Activated CD4-positive, alpha-beta memory T cell treated with anti-CD3 and anti-CD28 coated beads for 36 hours (primary cell): ENCODE measurements at regions not wholly inside any gene's neighbourhood (a gene's known extent, or its start where the extent isn't known, plus 50 kb on each side); places are given as distances from the start of the nearest gene placed in this dataset.

ENCODE experiments used
- CTCF ChIA-PET: fragments of 350-600 bp; sonication (Branson Sonifier 250); formaldehyde crosslinking; loops from one replicate; lab custom pipeline; 2021; ENCODE audit warnings: antibody characterized with exemption, inconsistent platforms; lab: Charles Lee
- POLR2A ChIA-PET: fragments of 350-600 bp; sonication (Branson Sonifier 250); formaldehyde crosslinking; loops from one replicate; lab custom pipeline; 2021; ENCODE audit warnings: antibody characterized with exemption; lab: Charles Lee
- DNase-seq: peaks from one replicate; pipeline ENCODE4 v3.0.0-alpha.2; 2020
- H3K27ac Mint-ChIP-seq: one replicate; pipeline ENCODE4 v1.8.0; 2021; ENCODE audit warnings: mixed read lengths
- H3K27me3 Mint-ChIP-seq: one replicate; pipeline ENCODE4 v1.8.0; 2021; ENCODE audit warnings: mixed read lengths
- H3K36me3 Mint-ChIP-seq: one replicate; pipeline ENCODE4 v1.8.0; 2021; ENCODE audit warnings: mixed read lengths
- H3K4me1 Mint-ChIP-seq: one replicate; pipeline ENCODE4 v1.8.0; 2021; ENCODE audit warnings: low read depth, mixed read lengths
- H3K4me3 Mint-ChIP-seq: one replicate; pipeline ENCODE4 v1.8.0; 2021; ENCODE audit warnings: mild to moderate bottlenecking, mixed read lengths
- H3K9me3 Mint-ChIP-seq: one replicate; pipeline ENCODE4 v1.8.0; 2021; ENCODE audit warnings: mixed read lengths
- intact Hi-C: fragments of 100-400 bp; cut with micrococcal nuclease; formaldehyde crosslinking; loops from one replicate; pipeline ENCODE4 v1.15.1; 2023

DNA sequence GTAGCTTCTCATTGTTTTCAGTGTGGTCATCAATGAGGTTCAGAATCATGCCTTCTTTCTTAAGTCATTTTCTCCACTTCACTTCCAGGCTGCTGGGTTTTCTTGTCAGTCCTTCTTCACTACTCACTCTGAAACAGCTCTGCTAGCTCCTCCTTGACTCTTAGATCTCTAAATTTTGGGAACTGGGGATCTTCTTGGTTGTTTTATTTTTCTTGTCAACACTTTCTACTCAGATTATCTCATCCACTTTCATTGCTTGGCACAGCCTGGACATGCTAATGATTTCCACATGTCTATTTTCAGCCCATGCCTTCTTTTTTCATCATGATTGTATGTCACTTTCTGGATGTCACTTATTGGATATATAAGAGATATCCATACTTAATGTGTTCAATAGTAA lies 517.8 kb upstream of the DSEL start:
- Mint-ChIP-seq H3K27me3 (no peaks in the 10 kb centered on the region), H3K4me1 (no peaks in the 10 kb centered on the region), H3K36me3 (no peaks in the 10 kb centered on the region), H3K4me3 (no peak overlapping the region), H3K9me3 (no peaks in the 10 kb centered on the region), H3K27ac (no peak overlapping the region)
- intact Hi-C loops = no loop called here
- CTCF ChIA-PET = no interaction called here
- POLR2A ChIA-PET = no interaction called here
- DNase-seq = no peak

GRCh38 chr18:68033466-68033865 lies 516.9 kb upstream of the DSEL start:
- DNase-seq = no peak
- H3K36me3 Mint-ChIP-seq = no peaks in the 10 kb centered on the region
- no peaks in the 10 kb centered on the region for H3K27me3 Mint-ChIP-seq
- ChIA-PET POLR2A (no interaction called here), CTCF (no interaction called here)
- no peak overlapping the region for H3K27ac Mint-ChIP-seq
- H3K4me3 Mint-ChIP-seq = no peak overlapping the region
- no peaks in the 10 kb centered on the region for H3K4me1 Mint-ChIP-seq
- intact Hi-C loops = no loop called here
- no peaks in the 10 kb centered on the region for H3K9me3 Mint-ChIP-seq

DNA sequence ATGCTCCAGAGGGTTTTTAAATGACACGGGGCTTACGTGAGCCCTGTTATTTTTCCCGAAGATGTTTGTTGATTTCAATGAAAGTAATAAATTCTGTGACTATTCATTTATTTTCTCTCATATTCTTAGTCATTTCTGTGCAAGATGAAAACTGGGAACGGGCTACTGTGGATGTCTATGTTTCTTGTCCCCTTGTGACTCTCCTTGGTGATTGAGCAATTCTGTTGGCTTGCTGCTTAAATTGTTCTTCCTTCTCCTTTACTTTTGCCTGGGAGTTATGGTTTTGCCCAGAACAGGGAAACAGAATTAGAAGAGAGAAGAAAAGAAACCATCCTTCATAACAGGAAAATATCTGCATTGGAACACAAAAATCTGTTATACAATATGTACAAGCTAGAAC lies 508.2 kb upstream of the DSEL start:
- no peak overlapping the region for H3K27ac Mint-ChIP-seq
- intact Hi-C loops = no loop called here
- no peaks in the 10 kb centered on the region for H3K9me3 Mint-ChIP-seq
- no peaks in the 10 kb centered on the region for H3K4me1 Mint-ChIP-seq
- H3K4me3 Mint-ChIP-seq = no peak overlapping the region
- CTCF ChIA-PET = interaction anchor here (0.7 kb wide), 1 partner anchor 648 kb away, joined by 3 read pairs; no protein-coding TSS in a partner anchor
- POLR2A ChIA-PET = no interaction called here
- no peaks in the 10 kb centered on the region for H3K27me3 Mint-ChIP-seq
- no peak for DNase-seq
- H3K36me3 Mint-ChIP-seq = no peaks in the 10 kb centered on the region

GRCh38 chr18:68017385-68017784 lies 500.9 kb upstream of the DSEL start:
- Mint-ChIP-seq H3K36me3 (no peaks in the 10 kb centered on the region), H3K27ac (no peak overlapping the region), H3K4me3 (no peak overlapping the region), H3K9me3 (no peaks in the 10 kb centered on the region), H3K4me1 (no peaks in the 10 kb centered on the region), H3K27me3 (no peaks in the 10 kb centered on the region)
- CTCF ChIA-PET = no interaction called here
- no peak for DNase-seq
- intact Hi-C loops = no loop called here
- POLR2A ChIA-PET = no interaction called here

DNA sequence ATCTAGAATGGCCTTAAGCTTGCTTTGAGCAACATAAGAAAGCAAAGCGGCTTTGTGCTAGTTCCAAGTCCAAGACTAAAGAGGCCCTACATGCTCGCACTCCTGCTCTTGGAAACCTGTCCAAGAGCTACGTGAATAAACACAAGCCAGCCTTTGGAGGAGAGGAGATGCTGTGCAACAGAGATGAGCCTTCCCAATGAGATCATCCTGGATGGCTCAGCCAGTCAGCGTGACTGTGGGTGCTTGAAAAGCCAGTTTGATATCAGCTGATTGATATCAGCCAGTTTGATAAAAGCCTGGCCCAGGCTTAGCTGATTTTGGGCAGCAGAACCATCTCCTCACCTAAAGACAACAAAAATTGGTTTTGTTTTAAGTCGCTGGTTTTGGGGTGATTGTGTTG lies 481.0 kb upstream of the DSEL start:
- no peaks in the 10 kb centered on the region for H3K4me1 Mint-ChIP-seq
- intact Hi-C loops = no loop called here
- DNase-seq = no peak
- ChIA-PET POLR2A (no interaction called here), CTCF (no interaction called here)
- H3K36me3 Mint-ChIP-seq = no peaks in the 10 kb centered on the region
- no peaks in the 10 kb centered on the region for H3K27me3 Mint-ChIP-seq
- no peak overlapping the region for H3K4me3 Mint-ChIP-seq
- H3K27ac Mint-ChIP-seq = no peak overlapping the region
- no peaks in the 10 kb centered on the region for H3K9me3 Mint-ChIP-seq

DNA sequence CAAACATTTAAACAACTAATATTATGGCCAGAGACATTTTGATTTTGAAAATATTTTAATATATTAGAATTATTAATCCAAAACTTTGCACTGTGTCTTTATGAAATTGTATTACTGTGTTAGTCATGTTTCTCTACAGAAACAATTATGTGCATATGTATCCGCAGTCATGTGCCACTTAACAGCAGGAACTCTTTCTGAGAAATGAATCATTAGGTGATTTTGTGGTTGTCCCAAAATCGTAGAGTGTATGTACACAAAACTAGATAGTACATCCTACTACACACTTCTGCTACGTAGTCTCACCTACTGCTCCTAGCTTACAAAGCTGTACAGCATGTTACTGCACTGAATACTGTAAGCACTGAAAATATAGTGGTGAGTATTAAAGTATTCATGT lies 479.2 kb upstream of the DSEL start:
- ChIA-PET CTCF (no interaction called here), POLR2A (no interaction called here)
- no peaks in the 10 kb centered on the region for H3K9me3 Mint-ChIP-seq
- H3K27me3 Mint-ChIP-seq = no peaks in the 10 kb centered on the region
- H3K27ac Mint-ChIP-seq = no peak overlapping the region
- DNase-seq = no peak
- intact Hi-C loops = no loop called here
- H3K4me3 Mint-ChIP-seq = no peak overlapping the region
- no peaks in the 10 kb centered on the region for H3K36me3 Mint-ChIP-seq
- no peaks in the 10 kb centered on the region for H3K4me1 Mint-ChIP-seq

- intact Hi-C loops = no loop called here
- ChIA-PET POLR2A (no interaction called here), CTCF (no interaction called here)
- no peaks in the 10 kb centered on the region for H3K36me3 Mint-ChIP-seq
- no peak overlapping the region for H3K4me3 Mint-ChIP-seq
- no peaks in the 10 kb centered on the region for H3K9me3 Mint-ChIP-seq
- H3K4me1 Mint-ChIP-seq = no peaks in the 10 kb centered on the region
- no peaks in the 10 kb centered on the region for H3K27me3 Mint-ChIP-seq
- no peak for DNase-seq
- H3K27ac Mint-ChIP-seq = no peak overlapping the region
These were observed 463.7 kb upstream of the DSEL start for GRCh38 chr18:67980241-67980640.

DNA sequence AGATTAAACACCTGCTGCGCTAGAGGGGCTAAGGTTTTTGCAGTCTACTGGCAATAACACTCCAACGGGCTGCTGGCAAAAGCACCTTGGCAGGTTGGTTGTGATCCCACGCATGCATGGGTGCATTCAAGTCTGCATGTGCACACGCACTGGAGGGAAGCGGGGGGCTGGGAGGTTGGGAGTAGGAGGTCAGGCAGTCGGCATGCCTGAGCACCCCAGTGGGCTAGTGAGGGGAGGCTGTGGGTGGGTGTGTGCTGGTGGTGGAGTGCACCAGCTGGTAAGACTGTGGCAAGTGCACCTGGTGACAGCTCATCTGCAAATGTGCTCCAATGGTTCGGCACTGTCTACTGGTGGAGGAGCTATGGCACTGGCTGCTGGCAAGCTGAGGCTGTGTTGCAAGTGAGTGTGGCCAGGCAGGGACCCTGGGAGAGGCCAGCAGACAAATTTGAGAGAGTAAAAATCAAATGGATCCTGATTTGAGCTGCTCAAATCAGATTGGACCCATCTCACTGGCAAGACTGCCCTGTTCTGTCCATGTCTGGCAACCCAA lies 460.6 kb upstream of the DSEL start:
- no peaks in the 10 kb centered on the region for H3K27me3 Mint-ChIP-seq
- intact Hi-C loops = no loop called here
- ChIA-PET CTCF (no interaction called here), POLR2A (no interaction called here)
- no peak for DNase-seq
- no peaks in the 10 kb centered on the region for H3K9me3 Mint-ChIP-seq
- no peaks in the 10 kb centered on the region for H3K4me1 Mint-ChIP-seq
- H3K36me3 Mint-ChIP-seq = no peaks in the 10 kb centered on the region
- H3K27ac Mint-ChIP-seq = no peak overlapping the region
- no peak overlapping the region for H3K4me3 Mint-ChIP-seq

DNA sequence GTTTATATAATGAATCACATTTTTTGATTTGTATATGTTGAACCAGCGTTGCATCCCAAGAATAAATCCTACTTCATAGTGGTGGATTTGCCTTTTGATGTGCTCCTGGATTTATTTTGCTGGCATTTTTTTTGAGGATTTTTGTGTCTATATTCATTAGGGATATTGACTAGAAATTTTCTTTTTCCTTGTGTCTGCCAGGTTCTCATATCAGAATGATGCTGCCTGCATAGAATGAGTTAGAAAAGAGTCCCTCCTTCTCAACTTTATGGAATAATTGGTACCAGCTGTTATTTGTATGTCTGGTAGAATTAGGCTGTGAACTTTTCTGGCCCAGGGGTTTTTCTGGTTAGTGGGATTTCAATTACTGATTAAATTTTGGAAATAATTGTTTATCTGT lies 457.4 kb upstream of the DSEL start:
- no peaks in the 10 kb centered on the region for H3K27me3 Mint-ChIP-seq
- no peaks in the 10 kb centered on the region for H3K4me1 Mint-ChIP-seq
- H3K9me3 Mint-ChIP-seq = no peaks in the 10 kb centered on the region
- intact Hi-C loops = no loop called here
- no peak overlapping the region for H3K27ac Mint-ChIP-seq
- ChIA-PET CTCF (no interaction called here), POLR2A (no interaction called here)
- DNase-seq = no peak
- H3K36me3 Mint-ChIP-seq = no peaks in the 10 kb centered on the region
- no peak overlapping the region for H3K4me3 Mint-ChIP-seq

- H3K4me1 Mint-ChIP-seq = no peaks in the 10 kb centered on the region
- H3K4me3 Mint-ChIP-seq = no peak overlapping the region
- ChIA-PET CTCF (no interaction called here), POLR2A (no interaction called here)
- no peaks in the 10 kb centered on the region for H3K9me3 Mint-ChIP-seq
- H3K36me3 Mint-ChIP-seq = no peaks in the 10 kb centered on the region
- no peak overlapping the region for H3K27ac Mint-ChIP-seq
- intact Hi-C loops = no loop called here
- DNase-seq = no peak
- H3K27me3 Mint-ChIP-seq = no peaks in the 10 kb centered on the region
These were observed 452.9 kb upstream of the DSEL start for GRCh38 chr18:67969458-67969857.

GRCh38 chr18:67966224-67966623 lies 449.7 kb upstream of the DSEL start:
- Mint-ChIP-seq H3K27ac (no peak overlapping the region), H3K4me3 (no peak overlapping the region), H3K4me1 (no peaks in the 10 kb centered on the region), H3K36me3 (no peaks in the 10 kb centered on the region), H3K27me3 (no peaks in the 10 kb centered on the region), H3K9me3 (no peaks in the 10 kb centered on the region)
- intact Hi-C loops = no loop called here
- CTCF ChIA-PET = no interaction called here
- DNase-seq = no peak
- POLR2A ChIA-PET = no interaction called here

- DNase-seq = no peak
- H3K27me3 Mint-ChIP-seq = no peaks in the 10 kb centered on the region
- no peaks in the 10 kb centered on the region for H3K4me1 Mint-ChIP-seq
- ChIA-PET POLR2A (no interaction called here), CTCF (no interaction called here)
- H3K9me3 Mint-ChIP-seq = no peaks in the 10 kb centered on the region
- H3K36me3 Mint-ChIP-seq = no peaks in the 10 kb centered on the region
- intact Hi-C loops = no loop called here
- no peak overlapping the region for H3K27ac Mint-ChIP-seq
- H3K4me3 Mint-ChIP-seq = no peak overlapping the region
These were observed 447.9 kb upstream of the DSEL start for GRCh38 chr18:67964462-67964861.

- ChIA-PET CTCF (no interaction called here), POLR2A (no interaction called here)
- no peak for DNase-seq
- H3K27me3 Mint-ChIP-seq = no peaks in the 10 kb centered on the region
- no peak overlapping the region for H3K27ac Mint-ChIP-seq
- intact Hi-C loops = no loop called here
- no peaks in the 10 kb centered on the region for H3K9me3 Mint-ChIP-seq
- H3K36me3 Mint-ChIP-seq = no peaks in the 10 kb centered on the region
- H3K4me3 Mint-ChIP-seq = no peak overlapping the region
- H3K4me1 Mint-ChIP-seq = no peaks in the 10 kb centered on the region
These were observed 445.4 kb upstream of the DSEL start for GRCh38 chr18:67961701-67962440.
